HG02884 (cell line): ENCODE measurements at regions not wholly inside any gene's neighbourhood (a gene's known extent, or its start where the extent isn't known, plus 50 kb on each side); places are given as distances from the start of the nearest gene placed in this dataset.
"Not testable (repeated sequence)": the region's sequence is repeated elsewhere in the genome, so short reads cannot be mapped to it uniquely, and the experiment has no call there.

Experiments used
- ATAC-seq: cut with Tn5 transposase; IDR thresholded peaks from one replicate; pipeline ENCODE4 v1.9.1; 2021; ENCODE audit warnings: mild to moderate bottlenecking, moderate library complexity; ENCODE audit not compliant: unreplicated experiment

DNA sequence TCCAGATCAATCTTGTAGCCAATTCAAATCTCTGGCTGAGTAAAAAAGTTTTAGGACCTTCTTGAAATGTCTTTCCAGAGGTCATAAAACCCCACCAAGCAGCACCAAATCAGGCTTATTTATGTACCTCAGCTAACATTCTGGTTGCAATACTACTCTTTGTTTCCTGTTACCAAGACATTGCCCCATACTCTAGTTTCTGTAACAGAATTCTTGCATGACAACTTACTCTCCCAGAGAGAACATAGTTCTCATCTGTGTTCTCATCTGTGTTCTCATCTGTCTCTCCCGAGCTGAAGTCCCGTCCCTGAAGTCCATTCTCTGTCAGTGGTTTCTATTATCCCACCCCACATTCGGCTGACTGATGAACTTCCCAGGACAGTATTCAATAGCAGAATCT is 1285.1 kb downstream of the XPNPEP1 start:
- no peak for ATAC-seq

DNA sequence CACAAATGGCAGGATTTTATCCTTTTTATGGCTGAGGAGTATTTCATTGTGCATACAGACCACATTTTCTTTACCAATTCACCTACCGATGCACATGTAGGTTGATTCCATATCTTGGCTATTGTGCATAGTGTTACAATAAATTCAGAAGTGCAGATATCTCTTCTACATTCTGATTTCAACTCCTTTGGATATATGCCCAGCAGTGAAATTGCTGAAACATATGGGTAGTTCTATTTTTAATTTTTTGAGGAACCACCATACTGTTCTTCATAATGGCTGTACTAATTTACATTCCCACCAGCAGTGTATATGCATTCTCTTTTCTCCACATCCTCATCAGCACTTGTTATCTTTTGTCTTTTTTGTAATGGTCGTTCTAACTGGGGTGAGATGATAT is 1290.3 kb downstream of the XPNPEP1 start:
- no peak for ATAC-seq

GRCh38 chr10:108632144-108632543 is 1291.2 kb downstream of the XPNPEP1 start:
- ATAC-seq, result no peak

GRCh38 chr10:108631332-108631731 is 1292.0 kb downstream of the XPNPEP1 start:
- ATAC-seq, result peak; percentile 90

DNA sequence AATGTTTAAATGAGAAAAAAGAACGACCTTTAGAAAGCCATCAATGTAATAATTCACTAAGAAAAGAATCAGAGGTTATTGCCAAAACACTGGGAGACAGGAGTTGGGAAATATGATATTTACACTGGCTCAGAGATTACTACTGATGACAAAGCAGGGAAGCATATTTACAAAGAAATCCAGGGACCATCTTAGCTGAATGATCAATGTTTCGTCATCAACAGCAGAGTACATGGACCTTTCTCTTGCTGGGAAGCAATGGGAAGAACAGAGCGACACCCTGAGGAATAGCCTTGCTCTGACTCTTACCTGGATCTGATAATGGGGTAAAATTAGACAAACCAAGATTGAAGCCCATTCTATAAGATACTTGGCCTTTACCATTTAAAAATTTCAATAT is 1293.5 kb downstream of the XPNPEP1 start:
- no peak for ATAC-seq

GRCh38 chr10:108624052-108624451 is 1299.3 kb downstream of the XPNPEP1 start:
- ATAC-seq, result no peak

DNA sequence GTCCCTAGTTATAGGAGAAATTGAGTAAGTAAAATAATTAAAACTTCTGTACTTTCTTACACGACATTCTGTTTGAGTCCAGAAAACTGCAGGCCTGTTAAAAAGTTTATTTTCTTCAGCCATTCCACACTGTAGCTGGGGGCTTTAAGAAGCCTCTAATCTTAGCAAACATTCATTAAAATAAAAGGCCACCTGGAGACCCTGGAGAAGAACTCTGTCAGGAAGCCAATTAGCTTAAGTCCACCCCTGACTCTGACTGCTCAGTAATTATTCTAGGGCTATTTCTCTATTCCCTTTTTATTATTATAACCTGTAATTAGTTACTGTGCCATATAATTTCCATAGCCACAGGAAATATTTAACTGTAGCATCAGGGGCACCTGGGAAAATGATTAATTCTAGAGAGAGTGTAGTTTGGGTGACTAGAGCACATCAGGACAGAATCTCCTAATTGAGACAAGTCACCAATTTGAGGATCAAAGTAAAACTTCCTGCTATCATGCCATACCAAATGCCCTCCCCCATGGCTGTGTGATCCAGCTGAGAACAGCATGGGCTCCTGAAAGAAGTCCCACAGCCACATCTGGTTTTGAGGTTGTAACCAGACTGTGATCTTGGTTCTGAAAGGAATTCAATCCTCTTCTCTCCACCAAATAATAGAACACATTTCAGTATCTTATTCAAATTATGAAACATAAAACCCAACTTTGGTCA is 1302.3 kb downstream of the XPNPEP1 start:
- ATAC-seq, result no peak

DNA sequence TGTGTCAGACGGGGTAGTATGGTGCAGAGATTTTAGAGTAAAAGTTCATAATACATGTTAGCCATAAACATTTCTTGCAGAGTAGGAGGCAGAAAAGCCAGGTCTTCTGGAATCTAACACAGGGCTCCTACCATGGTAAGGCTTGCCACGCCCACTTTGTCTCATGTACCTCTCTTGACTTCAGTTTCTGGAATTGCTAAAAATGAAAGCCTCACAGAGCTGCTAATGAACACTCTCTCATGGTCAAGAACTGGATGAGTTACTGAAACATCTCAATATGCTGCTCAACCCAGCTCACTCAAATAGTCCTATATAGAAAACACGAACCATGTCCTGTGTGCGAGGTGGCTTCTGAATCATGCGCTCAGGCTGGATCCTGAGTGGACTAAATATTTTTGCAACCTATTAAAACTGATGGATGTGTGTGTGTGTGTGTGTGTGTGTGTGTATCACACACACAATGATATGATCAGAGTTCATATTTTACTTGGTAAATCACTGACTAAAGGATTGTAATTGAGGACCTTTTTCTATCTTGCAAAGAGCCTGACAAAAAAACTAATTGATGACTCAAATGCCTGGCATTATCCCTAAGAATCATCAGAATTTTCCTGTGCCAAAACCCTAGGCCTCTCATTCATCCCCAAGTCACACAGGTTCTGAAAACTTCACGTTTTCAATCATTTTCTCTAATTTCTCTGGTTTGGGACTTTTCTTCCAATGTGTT is 1306.6 kb downstream of the XPNPEP1 start:
- ATAC-seq, result no peak

DNA sequence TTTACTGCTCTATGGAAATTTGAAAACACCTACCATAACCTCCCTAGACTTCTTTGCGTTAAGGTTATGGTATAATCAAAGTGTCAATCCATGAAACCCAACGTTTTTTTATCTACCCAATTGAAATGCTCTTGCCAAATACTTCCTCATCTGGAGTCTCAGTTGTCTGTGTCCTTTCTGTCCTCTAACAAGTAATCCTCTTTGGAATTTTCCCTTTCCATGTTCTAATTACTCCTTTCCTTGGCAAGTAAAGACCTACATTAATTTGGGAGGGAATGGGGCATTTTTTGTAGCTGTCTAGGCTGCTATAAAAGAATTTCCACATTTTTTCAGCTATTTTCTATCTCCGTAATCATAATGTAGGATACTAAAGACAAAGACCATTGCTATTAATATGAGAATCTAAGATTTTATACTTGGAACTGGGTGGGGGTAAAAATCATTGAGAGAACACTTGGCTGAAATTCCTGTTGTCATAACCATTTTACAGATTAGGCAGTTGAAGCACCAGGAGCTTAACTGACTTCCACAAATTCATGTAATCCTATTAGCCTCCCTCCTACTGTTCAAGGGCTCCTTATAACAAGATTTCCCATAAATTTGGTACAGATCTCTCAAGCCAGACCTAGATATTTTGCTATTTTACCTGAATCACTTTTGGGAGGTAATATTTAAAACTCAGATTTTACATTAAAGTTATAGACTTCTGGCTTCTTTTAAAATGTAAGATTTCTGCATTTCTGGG is 1307.6 kb downstream of the XPNPEP1 start:
- no peak for ATAC-seq

DNA sequence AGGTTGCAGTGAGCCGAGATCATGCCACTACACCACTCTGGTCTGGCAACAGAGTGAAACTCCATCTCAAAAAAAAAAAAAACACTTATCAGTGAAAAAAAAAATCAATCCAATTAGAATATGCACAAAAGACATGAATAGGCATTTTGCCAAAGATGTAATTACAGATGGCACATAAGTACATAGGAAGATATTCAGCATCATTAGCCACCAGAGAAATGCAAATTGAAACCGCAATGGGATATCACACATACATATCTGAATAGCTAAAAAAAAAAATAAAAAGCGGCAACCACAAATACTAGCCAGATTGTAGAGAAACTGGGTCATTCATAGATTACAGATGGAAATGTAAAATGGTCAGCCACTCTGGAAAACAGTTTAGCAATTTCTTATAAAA is 1310.8 kb downstream of the XPNPEP1 start:
- ATAC-seq, result no peak

GRCh38 chr10:108608860-108609259 is 1314.5 kb downstream of the XPNPEP1 start:
- no peak for ATAC-seq

- no peak for ATAC-seq
Observed at GRCh38 chr10:108601851-108602250, 1321.5 kb downstream of the XPNPEP1 start.

GRCh38 chr10:108600511-108600910 is 1322.8 kb downstream of the XPNPEP1 start:
- not testable (repeated sequence) for ATAC-seq

- ATAC-seq, result not testable (repeated sequence)
Observed at GRCh38 chr10:108599317-108599716, 1324.0 kb downstream of the XPNPEP1 start.

GRCh38 chr10:108598831-108599230 is 1324.5 kb downstream of the XPNPEP1 start:
- no peak for ATAC-seq

- ATAC-seq, result no peak
Observed at GRCh38 chr10:108598320-108598695, 1325.0 kb downstream of the XPNPEP1 start.

DNA sequence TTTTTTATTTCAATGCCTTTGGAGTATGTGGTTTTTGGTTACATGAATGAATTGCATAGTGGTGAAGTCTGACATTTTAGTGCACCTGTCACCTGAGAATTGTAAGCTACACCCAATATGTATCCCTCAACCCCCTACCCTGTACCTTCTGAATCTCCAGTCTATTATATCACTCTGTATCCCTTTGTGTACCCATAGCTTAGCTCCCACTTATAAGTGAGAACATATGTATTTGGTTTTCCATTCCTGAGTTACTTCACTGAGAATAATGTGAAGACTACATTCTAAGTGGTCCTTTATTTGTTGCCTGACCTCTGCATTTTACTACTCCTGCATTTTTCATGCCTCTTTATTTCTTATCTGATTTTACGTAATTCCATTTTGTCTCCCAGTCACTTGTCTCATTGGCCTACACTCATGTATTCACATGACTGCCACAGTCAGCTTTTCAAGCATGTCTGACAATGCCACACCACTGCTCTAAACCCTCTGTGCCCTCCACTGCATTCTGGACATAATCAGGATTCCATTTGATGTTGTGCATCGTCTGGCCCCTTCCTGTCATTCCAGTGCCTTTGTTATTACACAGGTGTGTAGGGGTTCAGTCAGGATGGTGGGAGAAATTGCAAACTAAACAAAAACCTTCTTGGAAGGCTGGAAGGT is 1325.5 kb downstream of the XPNPEP1 start:
- no peak for ATAC-seq

- no peak for ATAC-seq
Observed at GRCh38 chr10:108597031-108597430, 1326.3 kb downstream of the XPNPEP1 start.

DNA sequence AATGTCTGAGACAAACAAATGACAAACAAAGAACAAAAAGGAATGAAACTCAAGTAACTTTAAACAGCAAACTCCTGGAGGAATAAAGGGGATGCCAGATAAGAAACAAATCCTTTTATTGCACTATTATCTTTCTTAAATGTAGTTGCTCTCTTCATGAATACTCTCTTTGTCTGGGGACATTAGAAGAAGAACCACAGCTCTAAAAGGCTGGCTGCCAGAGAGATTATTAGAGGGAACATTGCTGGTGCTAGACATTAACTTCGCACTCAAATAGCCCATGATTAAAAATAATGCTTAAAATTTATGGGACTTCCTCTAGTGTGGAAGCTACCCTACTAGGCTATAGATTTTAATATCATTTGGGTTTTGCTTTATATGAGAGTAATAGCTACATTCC is 1330.4 kb downstream of the XPNPEP1 start:
- no peak for ATAC-seq

DNA sequence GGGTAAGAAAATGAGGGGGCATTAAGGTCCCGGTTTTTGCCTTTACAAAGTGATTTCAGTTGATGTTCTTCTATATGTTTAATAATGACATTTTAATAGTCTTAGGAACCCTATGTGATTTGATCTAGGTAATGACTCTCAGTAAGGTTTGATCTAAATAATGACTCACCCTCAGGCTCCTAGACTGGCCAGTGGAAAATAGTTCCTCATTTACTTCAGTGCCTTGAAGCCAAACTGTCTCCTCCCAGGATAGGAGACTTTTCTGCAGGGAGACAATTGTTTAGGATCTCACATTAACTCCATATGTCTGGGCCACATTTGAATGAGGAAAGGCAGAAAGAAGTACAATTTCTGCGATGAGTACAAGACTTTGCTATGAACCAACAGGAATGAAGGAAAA is 1331.9 kb downstream of the XPNPEP1 start:
- no peak for ATAC-seq

- ATAC-seq, result no peak
Observed at GRCh38 chr10:108586424-108586823, 1336.9 kb downstream of the XPNPEP1 start.
